NT2/D1 (cell line): ENCODE measurements at regions not wholly inside any gene's neighbourhood (a gene's known extent, or its start where the extent isn't known, plus 50 kb on each side); places are given as distances from the start of the nearest gene placed in this dataset.

Experiments
- SUZ12 ChIP-seq: IDR thresholded peaks from 2 replicates; pipeline ENCODE4 v1.6.1; 2011; ENCODE audit not compliant: insufficient read length, insufficient read depth; ENCODE audit errors: extremely low read depth
- YY1 ChIP-seq: IDR thresholded peaks from 2 replicates; pipeline ENCODE4 v1.6.1; 2011; ENCODE audit not compliant: insufficient read length, insufficient read depth

DNA sequence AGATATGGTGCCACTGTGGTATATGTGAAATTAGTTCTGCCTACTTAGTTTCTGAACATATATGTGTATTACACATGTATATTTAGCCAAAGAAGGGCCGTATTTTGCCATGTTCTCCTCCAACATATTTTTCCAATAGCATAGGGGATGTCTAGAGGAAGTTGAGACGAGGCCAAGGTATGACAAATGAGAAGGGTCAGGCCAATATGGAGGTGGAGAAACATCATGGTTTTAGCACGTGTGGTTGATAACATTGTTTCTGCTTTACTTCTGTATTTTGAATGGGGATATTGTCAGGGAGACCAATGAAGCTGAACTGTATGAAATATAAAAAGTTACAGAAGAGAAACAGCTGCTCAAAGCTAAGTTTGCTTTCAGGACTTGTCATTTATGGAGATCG, 246.7 kb upstream of the TLL1 start:
- TF ChIP-seq YY1 (no peak), SUZ12 (no peak)
